HL-60 (cell line): ENCODE measurements at regions not wholly inside any gene's neighbourhood (a gene's known extent, or its start where the extent isn't known, plus 50 kb on each side); places are given as distances from the start of the nearest gene placed in this dataset.

Experiments
- GABPA ChIP-seq: IDR thresholded peaks from 2 replicates; pipeline ENCODE4 v1.6.1; 2012; ENCODE audit warnings: low read depth
- POLR2AphosphoS5 ChIP-seq: IDR thresholded peaks from 2 replicates; pipeline ENCODE4 v1.6.1; 2012; ENCODE audit warnings: low read depth
- SPI1 ChIP-seq: IDR thresholded peaks from 2 replicates; pipeline ENCODE4 v1.6.1; 2012; ENCODE audit warnings: low read depth, mild to moderate bottlenecking, borderline replicate concordance
- TF ChIP-seq, protein P1 (sequence below): IDR thresholded peaks from one replicate; pipeline ENCODE4 v1.5.1; 2011; ENCODE audit warnings: low read length, control low read depth, inconsistent platforms; ENCODE audit not compliant: insufficient read depth
- TF ChIP-seq, protein P2 (sequence below): IDR thresholded peaks from 2 replicates; pipeline ENCODE4 v1.6.1; 2012; ENCODE audit warnings: low read depth; ENCODE audit not compliant: insufficient replicate concordance

- TF ChIP-seq, protein P1, sequence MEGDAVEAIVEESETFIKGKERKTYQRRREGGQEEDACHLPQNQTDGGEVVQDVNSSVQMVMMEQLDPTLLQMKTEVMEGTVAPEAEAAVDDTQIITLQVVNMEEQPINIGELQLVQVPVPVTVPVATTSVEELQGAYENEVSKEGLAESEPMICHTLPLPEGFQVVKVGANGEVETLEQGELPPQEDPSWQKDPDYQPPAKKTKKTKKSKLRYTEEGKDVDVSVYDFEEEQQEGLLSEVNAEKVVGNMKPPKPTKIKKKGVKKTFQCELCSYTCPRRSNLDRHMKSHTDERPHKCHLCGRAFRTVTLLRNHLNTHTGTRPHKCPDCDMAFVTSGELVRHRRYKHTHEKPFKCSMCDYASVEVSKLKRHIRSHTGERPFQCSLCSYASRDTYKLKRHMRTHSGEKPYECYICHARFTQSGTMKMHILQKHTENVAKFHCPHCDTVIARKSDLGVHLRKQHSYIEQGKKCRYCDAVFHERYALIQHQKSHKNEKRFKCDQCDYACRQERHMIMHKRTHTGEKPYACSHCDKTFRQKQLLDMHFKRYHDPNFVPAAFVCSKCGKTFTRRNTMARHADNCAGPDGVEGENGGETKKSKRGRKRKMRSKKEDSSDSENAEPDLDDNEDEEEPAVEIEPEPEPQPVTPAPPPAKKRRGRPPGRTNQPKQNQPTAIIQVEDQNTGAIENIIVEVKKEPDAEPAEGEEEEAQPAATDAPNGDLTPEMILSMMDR, result no peak
- TF ChIP-seq, protein P2, sequence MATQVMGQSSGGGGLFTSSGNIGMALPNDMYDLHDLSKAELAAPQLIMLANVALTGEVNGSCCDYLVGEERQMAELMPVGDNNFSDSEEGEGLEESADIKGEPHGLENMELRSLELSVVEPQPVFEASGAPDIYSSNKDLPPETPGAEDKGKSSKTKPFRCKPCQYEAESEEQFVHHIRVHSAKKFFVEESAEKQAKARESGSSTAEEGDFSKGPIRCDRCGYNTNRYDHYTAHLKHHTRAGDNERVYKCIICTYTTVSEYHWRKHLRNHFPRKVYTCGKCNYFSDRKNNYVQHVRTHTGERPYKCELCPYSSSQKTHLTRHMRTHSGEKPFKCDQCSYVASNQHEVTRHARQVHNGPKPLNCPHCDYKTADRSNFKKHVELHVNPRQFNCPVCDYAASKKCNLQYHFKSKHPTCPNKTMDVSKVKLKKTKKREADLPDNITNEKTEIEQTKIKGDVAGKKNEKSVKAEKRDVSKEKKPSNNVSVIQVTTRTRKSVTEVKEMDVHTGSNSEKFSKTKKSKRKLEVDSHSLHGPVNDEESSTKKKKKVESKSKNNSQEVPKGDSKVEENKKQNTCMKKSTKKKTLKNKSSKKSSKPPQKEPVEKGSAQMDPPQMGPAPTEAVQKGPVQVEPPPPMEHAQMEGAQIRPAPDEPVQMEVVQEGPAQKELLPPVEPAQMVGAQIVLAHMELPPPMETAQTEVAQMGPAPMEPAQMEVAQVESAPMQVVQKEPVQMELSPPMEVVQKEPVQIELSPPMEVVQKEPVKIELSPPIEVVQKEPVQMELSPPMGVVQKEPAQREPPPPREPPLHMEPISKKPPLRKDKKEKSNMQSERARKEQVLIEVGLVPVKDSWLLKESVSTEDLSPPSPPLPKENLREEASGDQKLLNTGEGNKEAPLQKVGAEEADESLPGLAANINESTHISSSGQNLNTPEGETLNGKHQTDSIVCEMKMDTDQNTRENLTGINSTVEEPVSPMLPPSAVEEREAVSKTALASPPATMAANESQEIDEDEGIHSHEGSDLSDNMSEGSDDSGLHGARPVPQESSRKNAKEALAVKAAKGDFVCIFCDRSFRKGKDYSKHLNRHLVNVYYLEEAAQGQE, result no peak
- no peak for TF ChIP-seq POLR2AphosphoS5
- no peak for TF ChIP-seq GABPA
- TF ChIP-seq SPI1, result no peak
Measured at GRCh38 chr4:185899833-185900232, 87.8 kb upstream of the SORBS2 start.
